ENCODE measurements at regions not wholly inside any gene's neighbourhood (a gene's known extent, or its start where the extent isn't known, plus 50 kb on each side); places are given as distances from the start of the nearest gene placed in this dataset.
"Not testable (repeated sequence)": the region's sequence is repeated elsewhere in the genome, so short reads cannot be mapped to it uniquely, and the experiment has no call there.

GRCh38 chr12:89796798-89797382 lies 88.3 kb upstream of the ATP2B1 start:
- DNase-seq, result no peak

- DNase-seq, result no peak
Measured at GRCh38 chr12:89793946-89794345, 85.3 kb upstream of the ATP2B1 start.

- no peak for DNase-seq
Measured at GRCh38 chr12:89791286-89791685, 82.6 kb upstream of the ATP2B1 start.

GRCh38 chr12:89789862-89790261 lies 81.2 kb upstream of the ATP2B1 start:
- DNase-seq, result no peak

GRCh38 chr12:89787763-89788162 lies 79.1 kb upstream of the ATP2B1 start:
- DNase-seq, result no peak

GRCh38 chr12:89786177-89786810 lies 77.7 kb upstream of the ATP2B1 start:
- no peak for DNase-seq

- DNase-seq, result peak; percentile 29
Measured at GRCh38 chr12:89783359-89784060, 74.9 kb upstream of the ATP2B1 start.

- no peak for DNase-seq
Measured at GRCh38 chr12:89782807-89783206, 74.2 kb upstream of the ATP2B1 start.

- DNase-seq, result peak; percentile 18
Measured at GRCh38 chr12:89781946-89782550, 73.4 kb upstream of the ATP2B1 start.

- no peak for DNase-seq
Measured at GRCh38 chr12:89781156-89781555, 72.5 kb upstream of the ATP2B1 start.

GRCh38 chr12:89779090-89779489 lies 70.5 kb upstream of the ATP2B1 start:
- DNase-seq, result no peak

- DNase-seq, result no peak
Measured at GRCh38 chr12:89777733-89778379, 69.2 kb upstream of the ATP2B1 start.

GRCh38 chr12:89775986-89776365 lies 67.3 kb upstream of the ATP2B1 start:
- DNase-seq, result no peak

GRCh38 chr12:89775063-89775985 lies 66.7 kb upstream of the ATP2B1 start:
- no peak for DNase-seq

- DNase-seq, result no peak
Measured at GRCh38 chr12:89774645-89775044, 66.0 kb upstream of the ATP2B1 start.

- no peak for DNase-seq
Measured at GRCh38 chr12:89770391-89770790, 61.8 kb upstream of the ATP2B1 start.

GRCh38 chr12:89769483-89769818 lies 60.8 kb upstream of the ATP2B1 start:
- no peak for DNase-seq

GRCh38 chr12:89768586-89769482 lies 60.2 kb upstream of the ATP2B1 start:
- no peak for DNase-seq

GRCh38 chr12:89765959-89766824 lies 57.6 kb upstream of the ATP2B1 start:
- no peak for DNase-seq

- not testable (repeated sequence) for DNase-seq
Measured at GRCh38 chr12:89764164-89764563, 55.5 kb upstream of the ATP2B1 start.

All from hindlimb muscle (tissue), 1 donor.